Peyer's patch (tissue), 4 donors: ENCODE measurements at regions not wholly inside any gene's neighbourhood (a gene's known extent, or its start where the extent isn't known, plus 50 kb on each side); places are given as distances from the start of the nearest gene placed in this dataset.

ENCODE experiments used
- POLR2A ChIP-seq, 2 donors: fragments of 450-650 bp; IDR thresholded peaks; one replicate each; pipeline ENCODE4 v1.5.1; 2017; ENCODE audit warnings: antibody characterized with exemption in 2 of 2, mild to moderate bottlenecking in 2 of 2, moderate library complexity in 2 of 2
- TF ChIP-seq, protein P1 (sequence below), 6 experiments: fragments of 450-650 bp in 4 of 6; fragments of 200-600 bp in 2 of 6; sonication (generic) in 1 of 6; IDR thresholded peaks; one replicate each; pipeline ENCODE4 v1.5.1; 2017 to 2019; ENCODE audit warnings: antibody characterized with exemption in 6 of 6, mild to moderate bottlenecking in 3 of 6, moderate library complexity in 1 of 6

DNA sequence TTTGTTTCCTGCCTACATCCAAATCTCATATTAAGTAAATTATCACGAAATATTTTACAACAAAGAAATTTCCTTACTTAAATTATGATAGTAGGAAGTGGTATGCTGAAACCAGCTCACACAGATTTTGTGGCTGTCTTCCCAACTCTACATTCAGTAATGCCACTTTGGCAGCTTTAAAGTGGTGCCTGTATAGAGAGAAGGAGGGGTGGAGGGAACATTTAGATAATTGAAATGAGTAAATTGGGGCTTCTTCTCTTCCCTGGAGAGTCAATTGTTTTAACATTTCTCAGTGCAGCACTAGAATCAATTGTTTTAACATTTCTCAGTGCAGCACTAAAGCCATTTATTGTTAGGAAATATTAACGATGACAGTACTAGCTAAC, 1323.1 kb downstream of the PCDH7 start:
- TF ChIP-seq POLR2A (IDR thresholded peaks at IDR 0.05) = no peak
- TF ChIP-seq, protein P1, sequence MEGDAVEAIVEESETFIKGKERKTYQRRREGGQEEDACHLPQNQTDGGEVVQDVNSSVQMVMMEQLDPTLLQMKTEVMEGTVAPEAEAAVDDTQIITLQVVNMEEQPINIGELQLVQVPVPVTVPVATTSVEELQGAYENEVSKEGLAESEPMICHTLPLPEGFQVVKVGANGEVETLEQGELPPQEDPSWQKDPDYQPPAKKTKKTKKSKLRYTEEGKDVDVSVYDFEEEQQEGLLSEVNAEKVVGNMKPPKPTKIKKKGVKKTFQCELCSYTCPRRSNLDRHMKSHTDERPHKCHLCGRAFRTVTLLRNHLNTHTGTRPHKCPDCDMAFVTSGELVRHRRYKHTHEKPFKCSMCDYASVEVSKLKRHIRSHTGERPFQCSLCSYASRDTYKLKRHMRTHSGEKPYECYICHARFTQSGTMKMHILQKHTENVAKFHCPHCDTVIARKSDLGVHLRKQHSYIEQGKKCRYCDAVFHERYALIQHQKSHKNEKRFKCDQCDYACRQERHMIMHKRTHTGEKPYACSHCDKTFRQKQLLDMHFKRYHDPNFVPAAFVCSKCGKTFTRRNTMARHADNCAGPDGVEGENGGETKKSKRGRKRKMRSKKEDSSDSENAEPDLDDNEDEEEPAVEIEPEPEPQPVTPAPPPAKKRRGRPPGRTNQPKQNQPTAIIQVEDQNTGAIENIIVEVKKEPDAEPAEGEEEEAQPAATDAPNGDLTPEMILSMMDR (IDR thresholded peaks at IDR 0.05) = no peak
